DOHH2 (cell line): ENCODE measurements at regions not wholly inside any gene's neighbourhood (a gene's known extent, or its start where the extent isn't known, plus 50 kb on each side); places are given as distances from the start of the nearest gene placed in this dataset.
"Not testable (repeated sequence)": the region's sequence is repeated elsewhere in the genome, so short reads cannot be mapped to it uniquely, and the experiment has no call there.

Experiments used
- H3F3A ChIP-seq: fragments of 200-600 bp; sonication (generic), shearing (Covaris generic); 2 replicates; pipeline ENCODE4 v1.6.0; 2016; ENCODE audit warnings: antibody characterized with exemption, mild to moderate bottlenecking; ENCODE audit not compliant: control insufficient read depth, insufficient read depth
- H3K27ac ChIP-seq: fragments of 200-600 bp; sonication (generic); 2 replicates; pipeline ENCODE4 v1.5.1; 2014; ENCODE audit warnings: low read depth, mild to moderate bottlenecking, low read length, moderate library complexity
- H3K27me3 ChIP-seq: fragments of 200-600 bp; sonication (generic); 2 replicates; pipeline ENCODE4 v1.6.1; 2014; ENCODE audit warnings: mild to moderate bottlenecking, low read length, mixed read lengths; ENCODE audit not compliant: control insufficient read depth
- H3K36me3 ChIP-seq: fragments of 200-600 bp; sonication (generic); 2 replicates; pipeline ENCODE4 v1.6.1; 2014; ENCODE audit warnings: mild to moderate bottlenecking, low read length, moderate library complexity, mixed read lengths; ENCODE audit not compliant: control insufficient read depth
- H3K4me1 ChIP-seq: fragments of 200-600 bp; sonication (generic); 2 replicates; pipeline ENCODE4 v1.6.1; 2014; ENCODE audit warnings: mild to moderate bottlenecking, low read length, mixed read lengths; ENCODE audit not compliant: control insufficient read depth
- H3K4me2 ChIP-seq: fragments of 200-600 bp; sonication (generic); 2 replicates; pipeline ENCODE4 v1.6.0; 2014; ENCODE audit warnings: mild to moderate bottlenecking, low read length, moderate library complexity
- H3K4me3 ChIP-seq: fragments of 200-600 bp; sonication (generic); 2 replicates; pipeline ENCODE4 v1.5.1; 2014; ENCODE audit warnings: mild to moderate bottlenecking, low read length, mixed read lengths
- H3K79me2 ChIP-seq: fragments of 200-600 bp; sonication (generic); 2 replicates; pipeline ENCODE4 v1.6.1; 2014; ENCODE audit warnings: mild to moderate bottlenecking, low read length, mixed read lengths; ENCODE audit not compliant: control insufficient read depth
- H3K9me2 ChIP-seq: fragments of 200-600 bp; sonication (generic); replicated peaks from 2 replicates; pipeline ENCODE4 v1.6.1; 2014; ENCODE audit warnings: mild to moderate bottlenecking, low read length, mixed read lengths; ENCODE audit not compliant: control insufficient read depth
- H3K9me3 ChIP-seq: fragments of 200-600 bp; sonication (generic); 2 replicates; pipeline ENCODE4 v1.6.1; 2014; ENCODE audit warnings: antibody characterized with exemption, low read length, mixed read lengths; ENCODE audit not compliant: control insufficient read depth, insufficient read depth
- H4K20me1 ChIP-seq: fragments of 200-600 bp; sonication (generic); 2 replicates; pipeline ENCODE4 v1.6.0; 2014; ENCODE audit warnings: low read depth, mild to moderate bottlenecking, antibody characterized with exemption, low read length, moderate library complexity; ENCODE audit not compliant: control insufficient read depth, insufficient read depth
- EZH2phosphoT487 ChIP-seq: fragments of 200-600 bp; sonication (generic); IDR thresholded peaks from 2 replicates; pipeline ENCODE4 v1.6.1; 2017; ENCODE audit warnings: borderline replicate concordance, mild to moderate bottlenecking, antibody characterized with exemption, low read length, moderate library complexity, mixed read lengths
- TF ChIP-seq, protein P1 (sequence below): fragments of 200-600 bp; sonication (generic); IDR thresholded peaks from one replicate; pipeline ENCODE4 v1.5.1; 2014; ENCODE audit warnings: antibody characterized with exemption, mild to moderate bottlenecking, low read depth, low read length; ENCODE audit not compliant: poor library complexity, severe bottlenecking

DNA sequence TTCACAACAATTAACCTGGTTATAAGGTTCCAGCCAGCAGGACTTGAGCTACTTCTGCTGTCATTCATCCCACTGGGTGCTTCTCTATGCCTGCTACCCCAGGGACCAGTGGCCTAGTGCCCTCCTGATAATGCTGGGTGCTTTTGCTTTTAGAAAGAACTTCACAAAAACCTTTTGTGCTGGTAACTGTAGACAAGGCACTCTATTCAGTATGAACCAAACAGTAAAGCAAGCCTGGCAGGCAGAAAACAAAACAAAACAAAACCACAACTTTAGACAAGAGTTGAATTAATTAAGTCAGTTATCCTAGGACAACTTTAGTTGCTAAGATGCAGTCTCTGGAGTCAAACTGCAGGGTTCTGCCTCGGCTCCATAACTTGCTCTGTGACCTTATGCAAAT lies 61.9 kb upstream of the ADGRL2 start:
- no peak for TF ChIP-seq EZH2phosphoT487
- TF ChIP-seq, protein P1, sequence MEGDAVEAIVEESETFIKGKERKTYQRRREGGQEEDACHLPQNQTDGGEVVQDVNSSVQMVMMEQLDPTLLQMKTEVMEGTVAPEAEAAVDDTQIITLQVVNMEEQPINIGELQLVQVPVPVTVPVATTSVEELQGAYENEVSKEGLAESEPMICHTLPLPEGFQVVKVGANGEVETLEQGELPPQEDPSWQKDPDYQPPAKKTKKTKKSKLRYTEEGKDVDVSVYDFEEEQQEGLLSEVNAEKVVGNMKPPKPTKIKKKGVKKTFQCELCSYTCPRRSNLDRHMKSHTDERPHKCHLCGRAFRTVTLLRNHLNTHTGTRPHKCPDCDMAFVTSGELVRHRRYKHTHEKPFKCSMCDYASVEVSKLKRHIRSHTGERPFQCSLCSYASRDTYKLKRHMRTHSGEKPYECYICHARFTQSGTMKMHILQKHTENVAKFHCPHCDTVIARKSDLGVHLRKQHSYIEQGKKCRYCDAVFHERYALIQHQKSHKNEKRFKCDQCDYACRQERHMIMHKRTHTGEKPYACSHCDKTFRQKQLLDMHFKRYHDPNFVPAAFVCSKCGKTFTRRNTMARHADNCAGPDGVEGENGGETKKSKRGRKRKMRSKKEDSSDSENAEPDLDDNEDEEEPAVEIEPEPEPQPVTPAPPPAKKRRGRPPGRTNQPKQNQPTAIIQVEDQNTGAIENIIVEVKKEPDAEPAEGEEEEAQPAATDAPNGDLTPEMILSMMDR = no peak
- H4K20me1 ChIP-seq = no peaks in the 10 kb centered on the region
- no peaks in the 10 kb centered on the region for H3K27me3 ChIP-seq
- H3K79me2 ChIP-seq = no peaks in the 10 kb centered on the region
- no peaks in the 10 kb centered on the region for H3K9me2 ChIP-seq
- H3K9me3 ChIP-seq = no peaks in the 10 kb centered on the region
- H3K4me1 ChIP-seq = no peaks in the 10 kb centered on the region
- no peaks in the 10 kb centered on the region for H3F3A ChIP-seq
- H3K4me3 ChIP-seq = no peak overlapping the region
- no peak overlapping the region for H3K4me2 ChIP-seq
- H3K36me3 ChIP-seq = no peaks in the 10 kb centered on the region
- H3K27ac ChIP-seq = no peak overlapping the region

DNA sequence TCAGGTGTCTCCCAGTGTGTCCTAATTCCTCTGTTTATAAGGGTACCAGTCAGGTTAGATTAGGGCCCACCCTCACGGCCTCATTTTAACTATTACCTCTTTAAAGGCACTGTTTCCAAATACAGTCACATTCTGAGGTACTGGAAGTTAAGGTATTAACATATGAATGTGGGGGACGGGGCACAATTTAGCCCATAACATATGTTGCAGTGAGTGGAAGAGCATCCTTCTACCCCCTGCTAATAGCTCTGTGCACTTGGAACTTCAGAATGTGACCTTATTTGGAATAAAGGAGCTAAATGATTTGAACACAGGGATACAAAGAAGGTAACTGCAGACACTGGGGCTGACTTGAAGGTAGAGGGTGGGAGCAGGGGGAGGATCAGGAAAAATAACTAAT lies 67.3 kb upstream of the ADGRL2 start:
- H3F3A ChIP-seq = no peaks in the 10 kb centered on the region
- TF ChIP-seq, protein P1 = no peak
- TF ChIP-seq EZH2phosphoT487 = no peak
- no peak overlapping the region for H3K4me3 ChIP-seq
- no peaks in the 10 kb centered on the region for H3K4me1 ChIP-seq
- H3K79me2 ChIP-seq = no peaks in the 10 kb centered on the region
- no peak overlapping the region for H3K27ac ChIP-seq
- H3K9me2 ChIP-seq = no peaks in the 10 kb centered on the region
- H4K20me1 ChIP-seq = no peaks in the 10 kb centered on the region
- no peaks in the 10 kb centered on the region for H3K27me3 ChIP-seq
- no peaks in the 10 kb centered on the region for H3K36me3 ChIP-seq
- no peaks in the 10 kb centered on the region for H3K9me3 ChIP-seq
- no peak overlapping the region for H3K4me2 ChIP-seq

- no peaks in the 10 kb centered on the region for H3K9me2 ChIP-seq
- H3F3A ChIP-seq = no peaks in the 10 kb centered on the region
- no peaks in the 10 kb centered on the region for H3K4me1 ChIP-seq
- no peak overlapping the region for H3K27ac ChIP-seq
- H3K4me3 ChIP-seq = no peak overlapping the region
- no peak overlapping the region for H3K4me2 ChIP-seq
- no peaks in the 10 kb centered on the region for H3K27me3 ChIP-seq
- H3K79me2 ChIP-seq = no peaks in the 10 kb centered on the region
- no peaks in the 10 kb centered on the region for H3K9me3 ChIP-seq
- no peaks in the 10 kb centered on the region for H4K20me1 ChIP-seq
- H3K36me3 ChIP-seq = no peaks in the 10 kb centered on the region
- TF ChIP-seq, protein P1 = no peak
- no peak for TF ChIP-seq EZH2phosphoT487
Observed at GRCh38 chr1:81731989-81732388, 68.7 kb upstream of the ADGRL2 start.

- Histone ChIP-seq H3K4me2 (no peak overlapping the region), H3K27me3 (no peaks in the 10 kb centered on the region), H3K36me3 (no peaks in the 10 kb centered on the region), H3K27ac (no peak overlapping the region), H3F3A (no peaks in the 10 kb centered on the region), H3K9me2 (no peaks in the 10 kb centered on the region), H3K79me2 (no peaks in the 10 kb centered on the region), H3K9me3 (no peaks in the 10 kb centered on the region), H3K4me3 (no peak overlapping the region), H4K20me1 (no peaks in the 10 kb centered on the region), H3K4me1 (no peaks in the 10 kb centered on the region)
- TF ChIP-seq EZH2phosphoT487 = no peak
- TF ChIP-seq, protein P1 = no peak
Observed at GRCh38 chr1:81730881-81731280, 69.9 kb upstream of the ADGRL2 start.

DNA sequence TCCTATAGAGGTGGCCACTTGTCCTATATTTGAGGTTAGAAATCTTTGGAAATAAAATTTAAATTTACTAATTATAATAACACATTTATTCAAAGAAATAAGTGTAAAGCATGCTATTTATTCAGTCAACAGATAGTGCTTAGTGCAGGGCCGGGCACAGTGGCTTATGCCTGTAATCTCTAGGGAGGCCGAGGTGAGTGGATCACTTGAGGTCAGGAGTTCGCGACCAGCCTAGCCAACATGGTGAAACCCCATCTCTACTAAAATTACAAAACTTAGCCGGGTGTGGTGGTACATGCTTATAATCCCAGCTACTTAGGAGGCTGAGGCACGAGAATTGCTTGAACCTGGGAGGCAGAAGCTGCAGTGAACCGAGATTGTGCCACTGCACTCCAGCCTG lies 70.4 kb upstream of the ADGRL2 start:
- H3K27ac ChIP-seq, H3K9me2 ChIP-seq, H3K36me3 ChIP-seq, H4K20me1 ChIP-seq, H3K4me2 ChIP-seq, H3K9me3 ChIP-seq, H3K4me1 ChIP-seq, H3K27me3 ChIP-seq, H3K4me3 ChIP-seq, H3F3A ChIP-seq, H3K79me2 ChIP-seq: not testable (repeated sequence)
